ENCODE measurements at regions not wholly inside any gene's neighbourhood (a gene's known extent, or its start where the extent isn't known, plus 50 kb on each side); places are given as distances from the start of the nearest gene placed in this dataset.

DNA sequence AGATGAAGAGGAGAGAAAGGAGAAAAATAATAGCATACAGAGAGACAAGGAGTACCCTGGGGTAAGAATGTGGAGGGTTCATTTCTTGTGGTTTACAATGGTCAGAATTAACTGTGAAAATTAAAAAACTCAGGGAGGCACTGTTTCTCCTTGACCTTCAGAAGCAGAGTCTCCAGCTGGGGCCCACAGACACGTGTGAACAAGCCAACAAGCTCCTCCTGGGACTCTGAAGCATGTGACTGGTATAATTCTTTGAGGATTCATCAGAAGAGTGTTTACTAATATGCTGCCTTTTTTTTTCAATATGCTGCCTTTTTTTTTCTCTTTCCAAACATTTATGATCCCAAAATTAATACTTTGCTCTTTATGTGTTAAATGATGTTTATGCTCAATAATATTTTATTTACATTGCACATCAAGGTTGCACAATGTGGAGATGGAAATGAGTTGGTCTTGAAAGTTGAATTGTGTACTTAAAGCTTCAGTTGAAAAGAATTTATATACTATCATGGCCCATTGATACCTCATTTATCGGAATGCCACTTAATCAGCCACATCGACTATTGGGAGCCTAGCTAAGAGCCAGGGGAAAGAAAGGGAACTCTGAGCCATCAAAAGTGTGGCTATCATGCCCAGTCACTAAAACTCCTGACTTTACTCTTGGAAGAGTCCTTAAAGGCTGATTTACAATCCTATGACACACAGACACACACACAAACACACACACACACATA, 134.7 kb upstream of the RHOBTB1 start (continued):
- TF ChIP-seq, protein P1, sequence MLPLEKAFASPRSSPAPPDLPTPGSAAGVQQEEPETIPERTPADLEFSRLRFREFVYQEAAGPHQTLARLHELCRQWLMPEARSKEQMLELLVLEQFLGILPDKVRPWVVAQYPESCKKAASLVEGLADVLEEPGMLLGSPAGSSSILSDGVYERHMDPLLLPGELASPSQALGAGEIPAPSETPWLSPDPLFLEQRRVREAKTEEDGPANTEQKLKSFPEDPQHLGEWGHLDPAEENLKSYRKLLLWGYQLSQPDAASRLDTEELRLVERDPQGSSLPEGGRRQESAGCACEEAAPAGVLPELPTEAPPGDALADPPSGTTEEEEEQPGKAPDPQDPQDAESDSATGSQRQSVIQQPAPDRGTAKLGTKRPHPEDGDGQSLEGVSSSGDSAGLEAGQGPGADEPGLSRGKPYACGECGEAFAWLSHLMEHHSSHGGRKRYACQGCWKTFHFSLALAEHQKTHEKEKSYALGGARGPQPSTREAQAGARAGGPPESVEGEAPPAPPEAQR (CRISPR knock-in tag; IDR thresholded peaks at IDR 0.05): no peak
- TF ChIP-seq USF2 (CRISPR knock-in tag; IDR thresholded peaks at IDR 0.05): no peak
- TF ChIP-seq MXD4 (CRISPR knock-in tag; IDR thresholded peaks at IDR 0.05; ENCODE audit: borderline replicate concordance): no peak
- no peak for TF ChIP-seq ARID4B (CRISPR knock-in tag; IDR thresholded peaks at IDR 0.05; ENCODE audit: borderline replicate concordance)
- TF ChIP-seq NR2C2 (CRISPR knock-in tag; IDR thresholded peaks at IDR 0.05): no peak

GRCh38 chr10:61076572-61077114, 132.7 kb upstream of the RHOBTB1 start:
- DNase-seq (ENCODE audit: low spot score) (no peak), ATAC-seq (no peak)
- Mint-ChIP-seq H3K27ac (no peak overlapping the region), H3K36me3 (no peaks in the 10 kb centered on the region), H3K9me3 (peaks cover 7% of the 10 kb centered on the region), H3K4me3 (no peak overlapping the region), H3K4me1 (no peaks in the 10 kb centered on the region), H3K27me3 (ENCODE audit: low read depth) (no peaks in the 10 kb centered on the region)
- ChIA-PET POLR2A (no interaction called here), CTCF (no interaction called here)
- TF ChIP-seq ELF4 (CRISPR knock-in tag; IDR thresholded peaks at IDR 0.05; ENCODE audit: low read depth): no peak

- no peaks in the 10 kb centered on the region for H3K36me3 Mint-ChIP-seq
- H3K27ac Mint-ChIP-seq: no peak overlapping the region
- no peak overlapping the region for H3K4me3 Mint-ChIP-seq
- POLR2A ChIA-PET: interaction anchor here (0.6 kb wide), 1 partner anchor 230 kb away, joined by 4 read pairs; no protein-coding TSS in a partner anchor
- H3K27me3 Mint-ChIP-seq (ENCODE audit: low read depth): no peaks in the 10 kb centered on the region
- no peaks in the 10 kb centered on the region for H3K9me3 Mint-ChIP-seq
- ATAC-seq: no peak
- H3K4me1 Mint-ChIP-seq: no peaks in the 10 kb centered on the region
- CTCF ChIA-PET: no interaction called here
- no peak for DNase-seq (ENCODE audit: low spot score)
- TF ChIP-seq, protein P2, sequence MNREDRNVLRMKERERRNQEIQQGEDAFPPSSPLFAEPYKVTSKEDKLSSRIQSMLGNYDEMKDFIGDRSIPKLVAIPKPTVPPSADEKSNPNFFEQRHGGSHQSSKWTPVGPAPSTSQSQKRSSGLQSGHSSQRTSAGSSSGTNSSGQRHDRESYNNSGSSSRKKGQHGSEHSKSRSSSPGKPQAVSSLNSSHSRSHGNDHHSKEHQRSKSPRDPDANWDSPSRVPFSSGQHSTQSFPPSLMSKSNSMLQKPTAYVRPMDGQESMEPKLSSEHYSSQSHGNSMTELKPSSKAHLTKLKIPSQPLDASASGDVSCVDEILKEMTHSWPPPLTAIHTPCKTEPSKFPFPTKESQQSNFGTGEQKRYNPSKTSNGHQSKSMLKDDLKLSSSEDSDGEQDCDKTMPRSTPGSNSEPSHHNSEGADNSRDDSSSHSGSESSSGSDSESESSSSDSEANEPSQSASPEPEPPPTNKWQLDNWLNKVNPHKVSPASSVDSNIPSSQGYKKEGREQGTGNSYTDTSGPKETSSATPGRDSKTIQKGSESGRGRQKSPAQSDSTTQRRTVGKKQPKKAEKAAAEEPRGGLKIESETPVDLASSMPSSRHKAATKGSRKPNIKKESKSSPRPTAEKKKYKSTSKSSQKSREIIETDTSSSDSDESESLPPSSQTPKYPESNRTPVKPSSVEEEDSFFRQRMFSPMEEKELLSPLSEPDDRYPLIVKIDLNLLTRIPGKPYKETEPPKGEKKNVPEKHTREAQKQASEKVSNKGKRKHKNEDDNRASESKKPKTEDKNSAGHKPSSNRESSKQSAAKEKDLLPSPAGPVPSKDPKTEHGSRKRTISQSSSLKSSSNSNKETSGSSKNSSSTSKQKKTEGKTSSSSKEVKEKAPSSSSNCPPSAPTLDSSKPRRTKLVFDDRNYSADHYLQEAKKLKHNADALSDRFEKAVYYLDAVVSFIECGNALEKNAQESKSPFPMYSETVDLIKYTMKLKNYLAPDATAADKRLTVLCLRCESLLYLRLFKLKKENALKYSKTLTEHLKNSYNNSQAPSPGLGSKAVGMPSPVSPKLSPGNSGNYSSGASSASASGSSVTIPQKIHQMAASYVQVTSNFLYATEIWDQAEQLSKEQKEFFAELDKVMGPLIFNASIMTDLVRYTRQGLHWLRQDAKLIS (CRISPR knock-in tag; IDR thresholded peaks at IDR 0.05; ENCODE audit: borderline replicate concordance): no peak
- TF ChIP-seq ARID4B (CRISPR knock-in tag; IDR thresholded peaks at IDR 0.05; ENCODE audit: borderline replicate concordance): no peak
- TF ChIP-seq ZBTB21 (CRISPR knock-in tag; IDR thresholded peaks at IDR 0.05; ENCODE audit: borderline replicate concordance): no peak
- TF ChIP-seq, protein P3, sequence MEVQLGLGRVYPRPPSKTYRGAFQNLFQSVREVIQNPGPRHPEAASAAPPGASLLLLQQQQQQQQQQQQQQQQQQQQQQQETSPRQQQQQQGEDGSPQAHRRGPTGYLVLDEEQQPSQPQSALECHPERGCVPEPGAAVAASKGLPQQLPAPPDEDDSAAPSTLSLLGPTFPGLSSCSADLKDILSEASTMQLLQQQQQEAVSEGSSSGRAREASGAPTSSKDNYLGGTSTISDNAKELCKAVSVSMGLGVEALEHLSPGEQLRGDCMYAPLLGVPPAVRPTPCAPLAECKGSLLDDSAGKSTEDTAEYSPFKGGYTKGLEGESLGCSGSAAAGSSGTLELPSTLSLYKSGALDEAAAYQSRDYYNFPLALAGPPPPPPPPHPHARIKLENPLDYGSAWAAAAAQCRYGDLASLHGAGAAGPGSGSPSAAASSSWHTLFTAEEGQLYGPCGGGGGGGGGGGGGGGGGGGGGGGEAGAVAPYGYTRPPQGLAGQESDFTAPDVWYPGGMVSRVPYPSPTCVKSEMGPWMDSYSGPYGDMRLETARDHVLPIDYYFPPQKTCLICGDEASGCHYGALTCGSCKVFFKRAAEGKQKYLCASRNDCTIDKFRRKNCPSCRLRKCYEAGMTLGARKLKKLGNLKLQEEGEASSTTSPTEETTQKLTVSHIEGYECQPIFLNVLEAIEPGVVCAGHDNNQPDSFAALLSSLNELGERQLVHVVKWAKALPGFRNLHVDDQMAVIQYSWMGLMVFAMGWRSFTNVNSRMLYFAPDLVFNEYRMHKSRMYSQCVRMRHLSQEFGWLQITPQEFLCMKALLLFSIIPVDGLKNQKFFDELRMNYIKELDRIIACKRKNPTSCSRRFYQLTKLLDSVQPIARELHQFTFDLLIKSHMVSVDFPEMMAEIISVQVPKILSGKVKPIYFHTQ (CRISPR knock-in tag; IDR thresholded peaks at IDR 0.05): no peak
- no peak for TF ChIP-seq SOX15 (CRISPR knock-in tag; IDR thresholded peaks at IDR 0.05)
These were observed 129.4 kb upstream of the RHOBTB1 start for GRCh38 chr10:61073391-61073790.
